ENCODE measurements at regions not wholly inside any gene's neighbourhood (a gene's known extent, or its start where the extent isn't known, plus 50 kb on each side); places are given as distances from the start of the nearest gene placed in this dataset.

- POLR2A ChIA-PET, result no interaction called here
- CTCF ChIA-PET, result no interaction called here
- no peak overlapping the region for H3K27ac Mint-ChIP-seq (ENCODE audit: unreplicated experiment)
- TF ChIP-seq, protein P1, sequence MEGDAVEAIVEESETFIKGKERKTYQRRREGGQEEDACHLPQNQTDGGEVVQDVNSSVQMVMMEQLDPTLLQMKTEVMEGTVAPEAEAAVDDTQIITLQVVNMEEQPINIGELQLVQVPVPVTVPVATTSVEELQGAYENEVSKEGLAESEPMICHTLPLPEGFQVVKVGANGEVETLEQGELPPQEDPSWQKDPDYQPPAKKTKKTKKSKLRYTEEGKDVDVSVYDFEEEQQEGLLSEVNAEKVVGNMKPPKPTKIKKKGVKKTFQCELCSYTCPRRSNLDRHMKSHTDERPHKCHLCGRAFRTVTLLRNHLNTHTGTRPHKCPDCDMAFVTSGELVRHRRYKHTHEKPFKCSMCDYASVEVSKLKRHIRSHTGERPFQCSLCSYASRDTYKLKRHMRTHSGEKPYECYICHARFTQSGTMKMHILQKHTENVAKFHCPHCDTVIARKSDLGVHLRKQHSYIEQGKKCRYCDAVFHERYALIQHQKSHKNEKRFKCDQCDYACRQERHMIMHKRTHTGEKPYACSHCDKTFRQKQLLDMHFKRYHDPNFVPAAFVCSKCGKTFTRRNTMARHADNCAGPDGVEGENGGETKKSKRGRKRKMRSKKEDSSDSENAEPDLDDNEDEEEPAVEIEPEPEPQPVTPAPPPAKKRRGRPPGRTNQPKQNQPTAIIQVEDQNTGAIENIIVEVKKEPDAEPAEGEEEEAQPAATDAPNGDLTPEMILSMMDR (IDR thresholded peaks at IDR 0.05; ENCODE audit: insufficient read depth in 1 of 2, low read depth in 1 of 2, low read length in 1 of 2, severe bottlenecking in 1 of 2, unreplicated experiment in 1 of 2), result no peak
- H3K9me3 Mint-ChIP-seq (ENCODE audit: unreplicated experiment), result no peaks in the 10 kb centered on the region
- Histone ChIP-seq H3K9me3 (no peaks in the 10 kb centered on the region), H3K4me3 (ENCODE audit: low read depth, low read length) (no peak overlapping the region), H3K27me3 (replicated peaks; ENCODE audit: control insufficient read depth, insufficient read depth, low read length) (no peaks in the 10 kb centered on the region; the same call in 1 of the 2 replicates), H3K4me1 (no peaks in the 10 kb centered on the region), H3K36me3 (ENCODE audit: control insufficient read depth, insufficient read depth, low read length) (no peaks in the 10 kb centered on the region)
- H3K27me3 Mint-ChIP-seq (ENCODE audit: insufficient read depth, unreplicated experiment), result peaks cover 12% of the 10 kb centered on the region
- intact Hi-C loops (cut with micrococcal nuclease; ENCODE audit: unreplicated experiment), result no loop called here
- no TSS peak for BruUV-seq (replicated peaks)
- no peak overlapping the region for H3K4me3 Mint-ChIP-seq (ENCODE audit: unreplicated experiment)
- H3K4me1 Mint-ChIP-seq (ENCODE audit: low read depth, unreplicated experiment), result no peaks in the 10 kb centered on the region
- DNase-seq, result no peak
- no peaks in the 10 kb centered on the region for H3K36me3 Mint-ChIP-seq (ENCODE audit: insufficient read depth, unreplicated experiment)
Measured at GRCh38 chr9:18398038-18398437, 75.9 kb upstream of the ADAMTSL1 start.

DNA sequence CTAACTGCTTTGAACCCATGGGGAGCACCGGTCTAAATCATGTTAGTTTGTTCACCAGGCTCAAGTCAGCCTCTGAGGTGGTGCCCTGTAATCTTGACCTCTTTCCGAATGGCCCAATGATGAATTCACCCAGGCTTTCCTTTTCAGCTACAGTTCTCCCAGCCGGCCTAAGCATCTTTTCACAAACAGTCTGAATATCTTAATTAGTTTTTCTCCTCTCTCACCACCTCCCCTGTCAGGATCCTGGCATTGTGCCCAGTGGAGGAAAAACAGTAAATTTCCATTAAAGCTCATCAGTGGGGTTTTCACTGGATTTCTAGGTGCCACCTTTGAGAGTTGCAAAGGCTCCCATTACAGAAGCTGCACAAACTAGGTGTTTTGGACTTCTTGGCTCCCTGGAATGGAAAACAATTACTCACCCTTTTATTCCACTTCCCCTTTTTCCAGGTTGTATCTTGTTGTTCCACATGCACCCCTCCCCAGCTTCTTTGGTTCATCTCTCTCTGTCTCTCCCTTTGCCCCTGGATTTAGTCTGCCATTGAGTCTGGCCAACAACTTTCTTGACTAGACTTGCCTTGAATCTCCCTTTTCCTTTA lies 69.4 kb upstream of the ADAMTSL1 start:
- POLR2A ChIA-PET, result no interaction called here
- H3K36me3 Mint-ChIP-seq (ENCODE audit: insufficient read depth, unreplicated experiment), result no peaks in the 10 kb centered on the region
- Histone ChIP-seq H3K27me3 (replicated peaks; ENCODE audit: control insufficient read depth, insufficient read depth, low read length) (no peaks in the 10 kb centered on the region; the same call in 1 of the 2 replicates), H3K36me3 (ENCODE audit: control insufficient read depth, insufficient read depth, low read length) (no peaks in the 10 kb centered on the region), H3K9me3 (no peaks in the 10 kb centered on the region), H3K4me1 (no peaks in the 10 kb centered on the region), H3K4me3 (ENCODE audit: low read depth, low read length) (no peak overlapping the region)
- no peaks in the 10 kb centered on the region for H3K9me3 Mint-ChIP-seq (ENCODE audit: unreplicated experiment)
- no peaks in the 10 kb centered on the region for H3K4me1 Mint-ChIP-seq (ENCODE audit: low read depth, unreplicated experiment)
- no peak overlapping the region for H3K4me3 Mint-ChIP-seq (ENCODE audit: unreplicated experiment)
- CTCF ChIA-PET, result no interaction called here
- no peak for DNase-seq
- intact Hi-C loops (cut with micrococcal nuclease; ENCODE audit: unreplicated experiment), result no loop called here
- BruUV-seq (replicated peaks), result no TSS peak
- TF ChIP-seq, protein P1 (IDR thresholded peaks at IDR 0.05; ENCODE audit: insufficient read depth in 1 of 2, low read depth in 1 of 2, low read length in 1 of 2, severe bottlenecking in 1 of 2, unreplicated experiment in 1 of 2), result no peak
- peaks cover 17% of the 10 kb centered on the region for H3K27me3 Mint-ChIP-seq (ENCODE audit: insufficient read depth, unreplicated experiment)
- no peak overlapping the region for H3K27ac Mint-ChIP-seq (ENCODE audit: unreplicated experiment)

- no peaks in the 10 kb centered on the region for H3K4me1 Mint-ChIP-seq (ENCODE audit: low read depth, unreplicated experiment)
- TF ChIP-seq, protein P1 (IDR thresholded peaks at IDR 0.05; ENCODE audit: insufficient read depth in 1 of 2, low read depth in 1 of 2, low read length in 1 of 2, severe bottlenecking in 1 of 2, unreplicated experiment in 1 of 2), result no peak
- Histone ChIP-seq H3K36me3 (ENCODE audit: control insufficient read depth, insufficient read depth, low read length) (no peaks in the 10 kb centered on the region), H3K4me1 (no peaks in the 10 kb centered on the region), H3K4me3 (ENCODE audit: low read depth, low read length) (no peak overlapping the region), H3K9me3 (no peaks in the 10 kb centered on the region), H3K27me3 (replicated peaks; ENCODE audit: control insufficient read depth, insufficient read depth, low read length) (no peaks in the 10 kb centered on the region; the same call in 1 of the 2 replicates)
- H3K4me3 Mint-ChIP-seq (ENCODE audit: unreplicated experiment), result no peak overlapping the region
- intact Hi-C loops (cut with micrococcal nuclease; ENCODE audit: unreplicated experiment), result no loop called here
- H3K27ac Mint-ChIP-seq (ENCODE audit: unreplicated experiment), result no peak overlapping the region
- CTCF ChIA-PET, result no interaction called here
- no peak for DNase-seq
- BruUV-seq (replicated peaks), result no TSS peak
- no peaks in the 10 kb centered on the region for H3K9me3 Mint-ChIP-seq (ENCODE audit: unreplicated experiment)
- POLR2A ChIA-PET, result no interaction called here
- H3K27me3 Mint-ChIP-seq (ENCODE audit: insufficient read depth, unreplicated experiment), result peaks cover 17% of the 10 kb centered on the region
- no peaks in the 10 kb centered on the region for H3K36me3 Mint-ChIP-seq (ENCODE audit: insufficient read depth, unreplicated experiment)
Measured at GRCh38 chr9:18405240-18405639, 68.7 kb upstream of the ADAMTSL1 start.
